ENCODE measurements at regions not wholly inside any gene's neighbourhood (a gene's known extent, or its start where the extent isn't known, plus 50 kb on each side); places are given as distances from the start of the nearest gene placed in this dataset.

GRCh38 chr4:43778187-43778915 is 670.3 kb downstream of the KCTD8 start:
- no peak for DNase-seq (ENCODE audit: low read depth in 2 of 2)

GRCh38 chr4:43781125-43781524 is 667.5 kb downstream of the KCTD8 start:
- no peak for DNase-seq (ENCODE audit: low read depth in 2 of 2)

GRCh38 chr4:43782391-43782790 is 666.2 kb downstream of the KCTD8 start:
- DNase-seq (ENCODE audit: low read depth in 2 of 2): peak; percentile 16

GRCh38 chr4:43816116-43816515 is 632.5 kb downstream of the KCTD8 start:
- DNase-seq (ENCODE audit: low read depth in 2 of 2): peak in 1 of 2 donors; percentile 0

- no peak for DNase-seq (ENCODE audit: low read depth in 2 of 2)
Observed at GRCh38 chr4:43822621-43823020, 626.0 kb downstream of the KCTD8 start.

- no peak for DNase-seq (ENCODE audit: low read depth in 2 of 2)
Observed at GRCh38 chr4:43835869-43836268, 612.7 kb downstream of the KCTD8 start.

GRCh38 chr4:43837171-43837570 is 611.4 kb downstream of the KCTD8 start:
- no peak for DNase-seq (ENCODE audit: low read depth in 2 of 2)

- no peak for DNase-seq (ENCODE audit: low read depth in 2 of 2)
Observed at GRCh38 chr4:43837604-43838003, 611.0 kb downstream of the KCTD8 start.

GRCh38 chr4:43842594-43842993 is 606.0 kb downstream of the KCTD8 start:
- no peak for DNase-seq (ENCODE audit: low read depth in 2 of 2)

- no peak for DNase-seq (ENCODE audit: low read depth in 2 of 2)
Observed at GRCh38 chr4:43843501-43843900, 605.1 kb downstream of the KCTD8 start.

GRCh38 chr4:43846111-43846587 is 602.5 kb downstream of the KCTD8 start:
- DNase-seq (ENCODE audit: low read depth in 2 of 2): no peak

GRCh38 chr4:43853565-43854264 is 594.9 kb downstream of the KCTD8 start:
- no peak for DNase-seq (ENCODE audit: low read depth in 2 of 2)

GRCh38 chr4:43855283-43855682 is 593.3 kb downstream of the KCTD8 start:
- DNase-seq (ENCODE audit: low read depth in 2 of 2): no peak

- no peak for DNase-seq (ENCODE audit: low read depth in 2 of 2)
Observed at GRCh38 chr4:43864616-43865146, 583.9 kb downstream of the KCTD8 start.

GRCh38 chr4:43867908-43868307 is 580.7 kb downstream of the KCTD8 start:
- DNase-seq (ENCODE audit: low read depth in 2 of 2): no peak

GRCh38 chr4:43875655-43876054 is 573.0 kb downstream of the KCTD8 start:
- DNase-seq (ENCODE audit: low read depth in 2 of 2): no peak

- DNase-seq (ENCODE audit: low read depth in 2 of 2): no peak
Observed at GRCh38 chr4:43882470-43882869, 566.1 kb downstream of the KCTD8 start.

GRCh38 chr4:43886196-43886595 is 562.4 kb downstream of the KCTD8 start:
- no peak for DNase-seq (ENCODE audit: low read depth in 2 of 2)

GRCh38 chr4:43898836-43899235 is 549.8 kb downstream of the KCTD8 start:
- no peak for DNase-seq (ENCODE audit: low read depth in 2 of 2)

- DNase-seq (ENCODE audit: low read depth in 2 of 2): no peak
Observed at GRCh38 chr4:43903456-43903855, 545.2 kb downstream of the KCTD8 start.

- DNase-seq (ENCODE audit: low read depth in 2 of 2): no peak
Observed at GRCh38 chr4:43918377-43918776, 530.2 kb downstream of the KCTD8 start.

GRCh38 chr4:43932448-43932847 is 516.2 kb downstream of the KCTD8 start:
- no peak for DNase-seq (ENCODE audit: low read depth in 2 of 2)

GRCh38 chr4:43943998-43944397 is 504.6 kb downstream of the KCTD8 start:
- DNase-seq (ENCODE audit: low read depth in 2 of 2): no peak

All from dermis microvascular lymphatic vessel endothelial cell (primary cell).